ENCODE measurements at regions not wholly inside any gene's neighbourhood (a gene's known extent, or its start where the extent isn't known, plus 50 kb on each side); places are given as distances from the start of the nearest gene placed in this dataset.

- H3K27ac Mint-ChIP-seq, result no peak overlapping the region
- ATAC-seq (no peak), DNase-seq (no peak)
- no peaks in the 10 kb centered on the region for H3K9me3 Mint-ChIP-seq (ENCODE audit: insufficient read depth)
- ChIA-PET POLR2A (no interaction called here), CTCF (no interaction called here)
- H3K27me3 Mint-ChIP-seq (ENCODE audit: low read depth), result no peaks in the 10 kb centered on the region
- no peak overlapping the region for H3K4me3 Mint-ChIP-seq
- H3K4me1 Mint-ChIP-seq (ENCODE audit: low read depth), result no peaks in the 10 kb centered on the region
- no peaks in the 10 kb centered on the region for H3K36me3 Mint-ChIP-seq (ENCODE audit: low read depth)
These were observed 106.1 kb upstream of the PTPRT start for GRCh38 chr20:43295781-43296180.

DNA sequence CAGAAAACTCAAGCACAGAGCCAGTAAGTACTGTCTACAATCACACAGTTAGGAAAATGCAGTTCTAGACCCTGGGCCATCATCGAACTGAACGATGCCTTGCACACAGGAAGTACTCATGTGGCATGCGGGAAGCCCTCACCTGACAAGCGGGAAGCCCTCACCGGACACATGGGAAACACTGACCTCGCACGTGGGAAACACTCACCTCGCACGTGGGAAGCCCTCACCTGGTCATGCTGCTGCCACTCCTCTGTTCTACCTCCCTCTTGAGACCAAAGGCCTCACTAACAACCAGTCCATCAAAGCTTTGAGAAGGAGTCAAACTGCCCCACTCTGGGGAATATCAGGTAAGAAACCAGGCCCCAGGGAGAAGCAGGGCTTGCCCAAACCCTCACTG is 105.6 kb upstream of the PTPRT start:
- no peaks in the 10 kb centered on the region for H3K27me3 Mint-ChIP-seq (ENCODE audit: low read depth)
- no peaks in the 10 kb centered on the region for H3K36me3 Mint-ChIP-seq (ENCODE audit: low read depth)
- H3K9me3 Mint-ChIP-seq (ENCODE audit: insufficient read depth), result no peaks in the 10 kb centered on the region
- H3K27ac Mint-ChIP-seq, result no peak overlapping the region
- no peaks in the 10 kb centered on the region for H3K4me1 Mint-ChIP-seq (ENCODE audit: low read depth)
- POLR2A ChIA-PET, result no interaction called here
- ATAC-seq (no peak), DNase-seq (no peak)
- no peak overlapping the region for H3K4me3 Mint-ChIP-seq
- CTCF ChIA-PET, result no interaction called here

DNA sequence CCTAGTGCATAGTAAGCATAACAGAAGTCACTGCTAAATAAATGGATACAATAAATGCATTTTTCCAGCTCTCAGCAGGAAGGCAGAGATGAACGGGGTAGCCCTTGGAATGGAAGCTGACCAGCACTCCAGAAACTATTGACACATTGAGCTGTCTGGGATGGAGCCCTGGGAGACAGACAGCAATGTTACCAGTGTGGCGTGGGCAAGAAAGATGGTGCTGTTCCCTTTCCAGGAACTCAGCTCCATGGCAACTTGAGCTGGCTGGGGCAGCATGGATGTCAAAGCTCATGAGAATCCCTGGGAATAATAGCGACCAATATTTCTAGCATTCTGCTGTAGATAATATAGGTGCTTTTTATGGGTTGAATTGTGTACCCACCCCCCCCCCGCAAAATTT is 104.3 kb upstream of the PTPRT start:
- Mint-ChIP-seq H3K4me1 (ENCODE audit: low read depth) (no peaks in the 10 kb centered on the region), H3K9me3 (ENCODE audit: insufficient read depth) (no peaks in the 10 kb centered on the region), H3K27ac (no peak overlapping the region), H3K4me3 (no peak overlapping the region), H3K36me3 (ENCODE audit: low read depth) (no peaks in the 10 kb centered on the region), H3K27me3 (ENCODE audit: low read depth) (no peaks in the 10 kb centered on the region)
- POLR2A ChIA-PET, result no interaction called here
- DNase-seq, result no peak
- CTCF ChIA-PET, result no interaction called here
- no peak for ATAC-seq

- no peak overlapping the region for H3K4me3 Mint-ChIP-seq
- no peaks in the 10 kb centered on the region for H3K36me3 Mint-ChIP-seq (ENCODE audit: low read depth)
- ChIA-PET CTCF (no interaction called here), POLR2A (no interaction called here)
- DNase-seq (no peak), ATAC-seq (no peak)
- H3K27me3 Mint-ChIP-seq (ENCODE audit: low read depth), result no peaks in the 10 kb centered on the region
- H3K4me1 Mint-ChIP-seq (ENCODE audit: low read depth), result no peaks in the 10 kb centered on the region
- no peak overlapping the region for H3K27ac Mint-ChIP-seq
- no peaks in the 10 kb centered on the region for H3K9me3 Mint-ChIP-seq (ENCODE audit: insufficient read depth)
These were observed 103.5 kb upstream of the PTPRT start for GRCh38 chr20:43293068-43293786.

DNA sequence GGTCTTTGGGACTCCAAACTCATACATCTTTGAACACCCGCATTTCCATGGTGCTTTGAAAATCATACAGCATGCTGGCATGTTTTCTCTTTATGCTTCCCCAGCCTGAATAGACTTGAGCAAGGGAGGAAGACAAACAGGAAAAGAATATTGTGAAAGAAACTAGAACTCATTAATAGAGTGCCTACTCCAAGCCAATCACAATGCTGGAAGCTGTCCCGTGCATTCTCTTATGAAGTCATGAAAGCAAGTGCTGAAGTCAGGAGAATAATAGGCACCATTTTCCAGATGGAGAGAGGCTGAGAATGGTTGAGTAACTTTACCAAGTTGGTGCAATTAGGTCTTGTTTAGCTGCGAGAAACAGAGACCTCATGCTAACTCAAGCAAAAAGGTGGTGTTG is 102.5 kb upstream of the PTPRT start:
- POLR2A ChIA-PET, result no interaction called here
- H3K27me3 Mint-ChIP-seq (ENCODE audit: low read depth), result no peaks in the 10 kb centered on the region
- H3K4me1 Mint-ChIP-seq (ENCODE audit: low read depth), result no peaks in the 10 kb centered on the region
- no peak for ATAC-seq
- no peak for DNase-seq
- CTCF ChIA-PET, result no interaction called here
- no peaks in the 10 kb centered on the region for H3K9me3 Mint-ChIP-seq (ENCODE audit: insufficient read depth)
- H3K4me3 Mint-ChIP-seq, result no peak overlapping the region
- no peak overlapping the region for H3K27ac Mint-ChIP-seq
- no peaks in the 10 kb centered on the region for H3K36me3 Mint-ChIP-seq (ENCODE audit: low read depth)

- no peak for ATAC-seq
- no peak overlapping the region for H3K27ac Mint-ChIP-seq
These were observed 97.9 kb upstream of the PTPRT start for GRCh38 chr20:43287637-43288036.

GRCh38 chr20:43285170-43285569 is 95.5 kb upstream of the PTPRT start:
- DNase-seq (no peak), ATAC-seq (no peak)
- Mint-ChIP-seq H3K36me3 (ENCODE audit: low read depth) (no peaks in the 10 kb centered on the region), H3K9me3 (ENCODE audit: insufficient read depth) (no peaks in the 10 kb centered on the region), H3K27me3 (ENCODE audit: low read depth) (no peaks in the 10 kb centered on the region), H3K4me1 (ENCODE audit: low read depth) (no peaks in the 10 kb centered on the region), H3K4me3 (no peak overlapping the region), H3K27ac (no peak overlapping the region)
- ChIA-PET POLR2A (no interaction called here), CTCF (no interaction called here)

More at GRCh38 chr20:43287637-43288036, 97.9 kb upstream of the PTPRT start:
- no peaks in the 10 kb centered on the region for H3K36me3 Mint-ChIP-seq (ENCODE audit: low read depth)
- H3K27me3 Mint-ChIP-seq (ENCODE audit: low read depth), result no peaks in the 10 kb centered on the region
- CTCF ChIA-PET, result no interaction called here
- DNase-seq, result no peak
- POLR2A ChIA-PET, result no interaction called here
- H3K4me3 Mint-ChIP-seq, result no peak overlapping the region
- no peaks in the 10 kb centered on the region for H3K9me3 Mint-ChIP-seq (ENCODE audit: insufficient read depth)
- no peaks in the 10 kb centered on the region for H3K4me1 Mint-ChIP-seq (ENCODE audit: low read depth)

- no peaks in the 10 kb centered on the region for H3K9me3 Mint-ChIP-seq (ENCODE audit: insufficient read depth)
- no peak for DNase-seq
- ChIA-PET CTCF (no interaction called here), POLR2A (no interaction called here)
- H3K27ac Mint-ChIP-seq, result no peak overlapping the region
- no peaks in the 10 kb centered on the region for H3K36me3 Mint-ChIP-seq (ENCODE audit: low read depth)
- ATAC-seq, result no peak
- no peaks in the 10 kb centered on the region for H3K4me1 Mint-ChIP-seq (ENCODE audit: low read depth)
- no peak overlapping the region for H3K4me3 Mint-ChIP-seq
- no peaks in the 10 kb centered on the region for H3K27me3 Mint-ChIP-seq (ENCODE audit: low read depth)
These were observed 94.8 kb upstream of the PTPRT start for GRCh38 chr20:43284486-43284885.

GRCh38 chr20:43283126-43283525 is 93.4 kb upstream of the PTPRT start:
- Mint-ChIP-seq H3K9me3 (ENCODE audit: insufficient read depth) (no peaks in the 10 kb centered on the region), H3K27ac (no peak overlapping the region), H3K27me3 (ENCODE audit: low read depth) (no peaks in the 10 kb centered on the region), H3K4me3 (no peak overlapping the region), H3K36me3 (ENCODE audit: low read depth) (no peaks in the 10 kb centered on the region), H3K4me1 (ENCODE audit: low read depth) (no peaks in the 10 kb centered on the region)
- ChIA-PET POLR2A (no interaction called here), CTCF (no interaction called here)
- DNase-seq (no peak), ATAC-seq (no peak)

- Mint-ChIP-seq H3K9me3 (ENCODE audit: insufficient read depth) (no peaks in the 10 kb centered on the region), H3K27me3 (ENCODE audit: low read depth) (no peaks in the 10 kb centered on the region), H3K4me3 (no peak overlapping the region), H3K36me3 (ENCODE audit: low read depth) (no peaks in the 10 kb centered on the region), H3K4me1 (ENCODE audit: low read depth) (no peaks in the 10 kb centered on the region), H3K27ac (no peak overlapping the region)
- DNase-seq (no peak), ATAC-seq (no peak)
- POLR2A ChIA-PET, result no interaction called here
- CTCF ChIA-PET, result no interaction called here
These were observed 82.3 kb upstream of the PTPRT start for GRCh38 chr20:43271980-43272379.

GRCh38 chr20:43265449-43265848 is 75.7 kb upstream of the PTPRT start:
- Mint-ChIP-seq H3K4me3 (no peak overlapping the region), H3K4me1 (ENCODE audit: low read depth) (no peaks in the 10 kb centered on the region)

GRCh38 chr20:43263226-43263625 is 73.5 kb upstream of the PTPRT start:
- CTCF ChIA-PET, result no interaction called here
- POLR2A ChIA-PET, result no interaction called here
- H3K27ac Mint-ChIP-seq, result no peak overlapping the region
- ATAC-seq (no peak), DNase-seq (no peak)
- no peaks in the 10 kb centered on the region for H3K27me3 Mint-ChIP-seq (ENCODE audit: low read depth)
- H3K36me3 Mint-ChIP-seq (ENCODE audit: low read depth), result no peaks in the 10 kb centered on the region
- no peak overlapping the region for H3K4me3 Mint-ChIP-seq
- no peaks in the 10 kb centered on the region for H3K4me1 Mint-ChIP-seq (ENCODE audit: low read depth)
- no peaks in the 10 kb centered on the region for H3K9me3 Mint-ChIP-seq (ENCODE audit: insufficient read depth)

More at GRCh38 chr20:43265449-43265848, 75.7 kb upstream of the PTPRT start:
- CTCF ChIA-PET, result no interaction called here
- no peak for DNase-seq
- Mint-ChIP-seq H3K27ac (no peak overlapping the region), H3K36me3 (ENCODE audit: low read depth) (no peaks in the 10 kb centered on the region), H3K27me3 (ENCODE audit: low read depth) (no peaks in the 10 kb centered on the region), H3K9me3 (ENCODE audit: insufficient read depth) (no peaks in the 10 kb centered on the region)
- no peak for ATAC-seq
- POLR2A ChIA-PET, result no interaction called here

- Mint-ChIP-seq H3K27ac (no peak overlapping the region), H3K36me3 (ENCODE audit: low read depth) (no peaks in the 10 kb centered on the region)
- CTCF ChIA-PET, result no interaction called here
These were observed 72.6 kb upstream of the PTPRT start for GRCh38 chr20:43262341-43262740.

More at GRCh38 chr20:43262341-43262740, 72.6 kb upstream of the PTPRT start:
- no peaks in the 10 kb centered on the region for H3K4me1 Mint-ChIP-seq (ENCODE audit: low read depth)
- DNase-seq (no peak), ATAC-seq (no peak)
- no peaks in the 10 kb centered on the region for H3K27me3 Mint-ChIP-seq (ENCODE audit: low read depth)
- no peak overlapping the region for H3K4me3 Mint-ChIP-seq
- POLR2A ChIA-PET, result no interaction called here
- no peaks in the 10 kb centered on the region for H3K9me3 Mint-ChIP-seq (ENCODE audit: insufficient read depth)

All from activated CD8-positive, alpha-beta T cell treated with anti-CD3 and anti-CD28 coated beads, Interleukin-2, amount 10 ng/mL, durations not matched to agents 7 days and 5 days (primary cell).